ENCODE measurements at regions not wholly inside any gene's neighbourhood (a gene's known extent, or its start where the extent isn't known, plus 50 kb on each side); places are given as distances from the start of the nearest gene placed in this dataset.
"Not testable (repeated sequence)": the region's sequence is repeated elsewhere in the genome, so short reads cannot be mapped to it uniquely, and the experiment has no call there.

- DNase-seq (ENCODE audit: low spot score), result peak; percentile 25
Observed at GRCh38 chr7:82624337-82624736, 180.8 kb upstream of the CACNA2D1 start.

GRCh38 chr7:82623812-82624211 is 180.2 kb upstream of the CACNA2D1 start:
- no peak for DNase-seq (ENCODE audit: low spot score)

GRCh38 chr7:82617156-82617555 is 173.6 kb upstream of the CACNA2D1 start:
- no peak for DNase-seq (ENCODE audit: low spot score)

GRCh38 chr7:82616059-82616728 is 172.6 kb upstream of the CACNA2D1 start:
- no peak for DNase-seq (ENCODE audit: low spot score)

- no peak for DNase-seq (ENCODE audit: low spot score)
Observed at GRCh38 chr7:82615527-82615926, 171.9 kb upstream of the CACNA2D1 start.

- no peak for DNase-seq (ENCODE audit: low spot score)
Observed at GRCh38 chr7:82609746-82610145, 166.2 kb upstream of the CACNA2D1 start.

GRCh38 chr7:82605247-82605864 is 161.8 kb upstream of the CACNA2D1 start:
- peak; percentile 59 for DNase-seq (ENCODE audit: low spot score)

GRCh38 chr7:82602066-82602465 is 158.5 kb upstream of the CACNA2D1 start:
- no peak for DNase-seq (ENCODE audit: low spot score)

GRCh38 chr7:82600531-82600930 is 157.0 kb upstream of the CACNA2D1 start:
- DNase-seq (ENCODE audit: low spot score), result no peak

- DNase-seq (ENCODE audit: low spot score), result no peak
Observed at GRCh38 chr7:82599895-82600294, 156.3 kb upstream of the CACNA2D1 start.

- DNase-seq (ENCODE audit: low spot score), result peak; percentile 24
Observed at GRCh38 chr7:82598958-82599357, 155.4 kb upstream of the CACNA2D1 start.

- not testable (repeated sequence) for DNase-seq (ENCODE audit: low spot score)
Observed at GRCh38 chr7:82595795-82596194, 152.2 kb upstream of the CACNA2D1 start.

- DNase-seq (ENCODE audit: low spot score), result no peak
Observed at GRCh38 chr7:82595176-82595575, 151.6 kb upstream of the CACNA2D1 start.

- no peak for DNase-seq (ENCODE audit: low spot score)
Observed at GRCh38 chr7:82594665-82595064, 151.1 kb upstream of the CACNA2D1 start.

- no peak for DNase-seq (ENCODE audit: low spot score)
Observed at GRCh38 chr7:82593780-82594179, 150.2 kb upstream of the CACNA2D1 start.

GRCh38 chr7:82592416-82592815 is 148.8 kb upstream of the CACNA2D1 start:
- DNase-seq (ENCODE audit: low spot score), result no peak

GRCh38 chr7:82579047-82579446 is 135.5 kb upstream of the CACNA2D1 start:
- DNase-seq (ENCODE audit: low spot score), result no peak

GRCh38 chr7:82578430-82578829 is 134.9 kb upstream of the CACNA2D1 start:
- no peak for DNase-seq (ENCODE audit: low spot score)

- peak; percentile 88 for DNase-seq (ENCODE audit: low spot score)
Observed at GRCh38 chr7:82572195-82572880, 128.8 kb upstream of the CACNA2D1 start.

- DNase-seq (ENCODE audit: low spot score), result not testable (repeated sequence)
Observed at GRCh38 chr7:82571047-82571446, 127.5 kb upstream of the CACNA2D1 start.

GRCh38 chr7:82567841-82568240 is 124.3 kb upstream of the CACNA2D1 start:
- no peak for DNase-seq (ENCODE audit: low spot score)

GRCh38 chr7:82567356-82567755 is 123.8 kb upstream of the CACNA2D1 start:
- no peak for DNase-seq (ENCODE audit: low spot score)

GRCh38 chr7:82566752-82567151 is 123.2 kb upstream of the CACNA2D1 start:
- no peak for DNase-seq (ENCODE audit: low spot score)

All from GM03348 (cell line).